GM12878 (cell line): ENCODE measurements at regions not wholly inside any gene's neighbourhood (a gene's known extent, or its start where the extent isn't known, plus 50 kb on each side); places are given as distances from the start of the nearest gene placed in this dataset.
A peak's percentile ranks its signal among the peaks of the same experiment; 100 is the strongest.

Experiments
- ATAC-seq: fragments of 200-7000 bp; cut with Tn5 transposase; 3 replicates; pipeline ENCODE4 v1.9.1; 2020; ENCODE audit warnings: mild to moderate bottlenecking, moderate library complexity
- BruUV-seq: library from RNA; stranded (reverse); fragments of 400-500 nt; replicated peaks from 2 replicates; lab custom pipeline; 2021; lab: Mats Ljungman, UMichigan
- CTCF ChIA-PET: fragments of 300-600 bp; sonication (Branson Sonifier 250); formaldehyde crosslinking; extraction: SDS; loops from one replicate; lab custom pipeline; 2021; ENCODE audit warnings: inconsistent platforms; lab: Yijun Ruan, JAX
- POLR2A ChIA-PET: fragments of 350-600 bp; formaldehyde crosslinking; extraction: SDS; loops from one replicate; lab custom pipeline; 2021; ENCODE audit warnings: inconsistent platforms; lab: Charles Lee
- RAD21 ChIA-PET: fragments of 300-600 bp; sonication (Branson Sonifier 250); formaldehyde crosslinking; loops from one replicate; lab custom pipeline; 2023; ENCODE audit warnings: antibody characterized with exemption; ENCODE audit not compliant: unreplicated experiment; lab: Charles Lee
- SMC1A ChIA-PET: fragments of 300-600 bp; sonication (Branson Sonifier 250); formaldehyde crosslinking; loops from one replicate; lab custom pipeline; 2023; ENCODE audit not compliant: unreplicated experiment, uncharacterized antibody; lab: Charles Lee
- DNase-seq: peaks from one replicate; pipeline ENCODE4 v3.0.0-alpha.2; 2011; ENCODE audit warnings: low read depth, low spot score
- FAIRE-seq: peaks from 3 replicates; lab custom pipeline; 2011; peaks lifted over from hg19 to GRCh38; lab: Jason Lieb, UNC
- H2AFZ ChIP-seq: 2 replicates; pipeline ENCODE4 v1.6.0; 2011; ENCODE audit warnings: low read depth, low read length, control low read depth; ENCODE audit not compliant: control insufficient read depth
- H3K27ac ChIP-seq: 2 replicates; pipeline ENCODE4 v1.5.1; 2011; ENCODE audit warnings: control low read depth; ENCODE audit not compliant: control insufficient read depth, insufficient read depth
- H3K27me3 ChIP-seq, 2 experiments: replicated peaks in 1 of 2; 2 replicates each; pipeline versions ENCODE4 v1.6.0 to v1.6.1; 2011; ENCODE audit warnings: low read length in 1 of 2; ENCODE audit not compliant: control insufficient read depth in 2 of 2, insufficient read depth in 2 of 2
- H3K36me3 ChIP-seq, 2 experiments: 2 replicates each; pipeline ENCODE4 v1.5.1; 2011; ENCODE audit warnings: low read length in 1 of 2; ENCODE audit not compliant: control insufficient read depth in 2 of 2, insufficient read depth in 2 of 2
- H3K4me1 ChIP-seq: 2 replicates; pipeline ENCODE4 v1.6.1; 2011; ENCODE audit warnings: mild to moderate bottlenecking, low read length, moderate library complexity, mixed read lengths; ENCODE audit not compliant: control insufficient read depth, insufficient read depth
- H3K4me2 ChIP-seq: 2 replicates; pipeline ENCODE4 v1.6.0; 2011; ENCODE audit warnings: control low read depth; ENCODE audit not compliant: control insufficient read depth, insufficient read depth
- H3K4me3 ChIP-seq: fragments of 200-600 bp; sonication (generic); 2 replicates; pipeline ENCODE4 v1.5.1; 2016
- H3K79me2 ChIP-seq: 2 replicates; pipeline ENCODE4 v1.6.0; 2011; ENCODE audit warnings: low read length; ENCODE audit not compliant: control insufficient read depth, insufficient read depth
- H3K9ac ChIP-seq: 2 replicates; pipeline ENCODE4 v1.8.0; 2011; ENCODE audit warnings: low read length, control low read depth, mixed read lengths; ENCODE audit not compliant: control insufficient read depth, insufficient read depth
- H3K9me3 ChIP-seq: replicated peaks from 3 replicates; pipeline ENCODE4 v1.5.1; 2011; ENCODE audit warnings: mild to moderate bottlenecking, low read length; ENCODE audit not compliant: control insufficient read depth, insufficient read depth
- H4K20me1 ChIP-seq: 2 replicates; pipeline ENCODE4 v1.6.0; 2011; ENCODE audit not compliant: control insufficient read depth, insufficient read depth
- EED ChIP-seq: sonication (generic); IDR thresholded peaks from 2 replicates; pipeline ENCODE4 v1.6.1; 2016; ENCODE audit warnings: antibody characterized with exemption, low read depth
- NR2C2 ChIP-seq: IDR thresholded peaks from 2 replicates; pipeline ENCODE4 v1.6.1; 2011; ENCODE audit warnings: borderline replicate concordance, low read depth; ENCODE audit not compliant: control insufficient read depth, insufficient read length
- RAD21 ChIP-seq: IDR thresholded peaks from 2 replicates; pipeline ENCODE4 v1.6.1; 2011; ENCODE audit warnings: mild to moderate bottlenecking, low read depth, low read length, moderate library complexity; ENCODE audit not compliant: insufficient read depth
- RAD51 ChIP-seq: fragments of 450-650 bp; IDR thresholded peaks from 2 replicates; pipeline ENCODE4 v1.6.1; 2016; ENCODE audit warnings: moderate library complexity, mild to moderate bottlenecking, inconsistent platforms
- RUNX3 ChIP-seq: IDR thresholded peaks from 2 replicates; pipeline ENCODE4 v1.6.1; 2012; ENCODE audit warnings: low read length, inconsistent platforms
- WGBS: methylation state at CpG from one replicate; pipeline ENCODE4 v1.1.6; 2016; ENCODE audit warnings: low lambda C conversion rate; ENCODE audit not compliant: insufficient replicate concordance, insufficient coverage; ENCODE audit errors: missing lambda C conversion rate; 5-methylcytosine and 5-hydroxymethylcytosine counted together
- in situ Hi-C: fragments of 300-500 bp; cut with MboI; formaldehyde crosslinking; loops from 9 replicates; pipeline ENCODE4 v1.14.3; 2018; ENCODE audit warnings: mixed read lengths
- intact Hi-C: fragments of 100-400 bp; cut with micrococcal nuclease; formaldehyde crosslinking; loops from one replicate; pipeline ENCODE4 v1.14.2; 2022; ENCODE audit not compliant: unreplicated experiment
- TF ChIP-seq, protein P1 (sequence below): fragments of 450-650 bp; IDR thresholded peaks from 2 replicates; pipeline ENCODE4 v1.6.1; 2017; ENCODE audit warnings: mild to moderate bottlenecking
- TF ChIP-seq, protein P2 (sequence below), 3 experiments: IDR thresholded peaks in 2 of 3; conservative IDR thresholded peaks in 1 of 3; 2 replicates each; pipeline ENCODE4 v1.5.1; 2011; ENCODE audit warnings: low read depth in 3 of 3, low read length in 3 of 3, mild to moderate bottlenecking in 3 of 3, control low read depth in 2 of 3, moderate library complexity in 2 of 3, inconsistent platforms in 1 of 3, mixed read lengths in 1 of 3; ENCODE audit not compliant: control insufficient read depth in 2 of 3, insufficient read depth in 1 of 3; ENCODE audit errors: extremely low read depth in 1 of 3

DNA sequence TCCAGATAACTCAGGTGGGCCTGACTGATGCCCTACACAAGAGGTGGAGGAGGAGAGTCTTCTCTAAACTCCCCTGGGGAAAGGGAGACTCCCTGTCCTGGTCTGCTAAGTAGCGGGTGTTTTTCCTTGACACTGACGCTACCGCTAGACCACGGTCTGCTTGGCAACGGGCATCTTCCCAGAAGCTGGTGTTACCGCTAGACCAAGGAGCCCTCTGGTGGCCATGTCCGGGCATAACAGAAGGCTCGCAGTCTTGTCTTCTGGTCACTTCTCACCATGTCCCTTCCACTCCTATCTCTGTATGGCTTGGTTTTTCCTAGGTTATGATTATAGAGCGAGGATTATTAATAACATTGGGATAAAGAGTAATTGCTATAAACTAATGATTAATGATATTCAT, 965.5 kb downstream of the TMEM121 start:
- ChIA-PET POLR2A (no interaction called here), CTCF (interaction anchor here (0.7 to 8.3 kb wide), 8 partner anchors 17 to 74 kb away, joined by 3 to 43 read pairs (median 6); no protein-coding TSS in a partner anchor), RAD21 (interaction anchor here (3.6 kb wide), 1 partner anchor 55 kb away, joined by 11 read pairs; no protein-coding TSS in a partner anchor), SMC1A (no interaction called here)
- in situ Hi-C loops, result no loop called here
- Histone ChIP-seq H4K20me1 (no peaks in the 10 kb centered on the region), H3K9ac (no peak overlapping the region), H3K4me3 (no peak overlapping the region), H3K79me2 (no peaks in the 10 kb centered on the region), H3K9me3 (no peaks in the 10 kb centered on the region), H3K27me3 (peaks cover 0 to 4% of the 10 kb centered on the region in 2 experiments; a peak in 1 of 4 replicates), H3K36me3 (no peaks in the 10 kb centered on the region), H3K4me2 (no peak overlapping the region), H3K4me1 (no peaks in the 10 kb centered on the region), H2AFZ (no peak overlapping the region), H3K27ac (no peak overlapping the region)
- FAIRE-seq (no peak), ATAC-seq (no peak), DNase-seq (no peak)
- WGBS, result 63% methylated on average over 9 of the region's 9 CpGs
- TF ChIP-seq NR2C2 (no peak), RAD51 (no peak), RUNX3 (peak; percentile 47; the same call in 1 of the 2 replicates), EED (0 out of 2 replicates have a peak, but pooled peaks have one; percentile 17), RAD21 (peak; percentile 68)
- TF ChIP-seq, protein P1, sequence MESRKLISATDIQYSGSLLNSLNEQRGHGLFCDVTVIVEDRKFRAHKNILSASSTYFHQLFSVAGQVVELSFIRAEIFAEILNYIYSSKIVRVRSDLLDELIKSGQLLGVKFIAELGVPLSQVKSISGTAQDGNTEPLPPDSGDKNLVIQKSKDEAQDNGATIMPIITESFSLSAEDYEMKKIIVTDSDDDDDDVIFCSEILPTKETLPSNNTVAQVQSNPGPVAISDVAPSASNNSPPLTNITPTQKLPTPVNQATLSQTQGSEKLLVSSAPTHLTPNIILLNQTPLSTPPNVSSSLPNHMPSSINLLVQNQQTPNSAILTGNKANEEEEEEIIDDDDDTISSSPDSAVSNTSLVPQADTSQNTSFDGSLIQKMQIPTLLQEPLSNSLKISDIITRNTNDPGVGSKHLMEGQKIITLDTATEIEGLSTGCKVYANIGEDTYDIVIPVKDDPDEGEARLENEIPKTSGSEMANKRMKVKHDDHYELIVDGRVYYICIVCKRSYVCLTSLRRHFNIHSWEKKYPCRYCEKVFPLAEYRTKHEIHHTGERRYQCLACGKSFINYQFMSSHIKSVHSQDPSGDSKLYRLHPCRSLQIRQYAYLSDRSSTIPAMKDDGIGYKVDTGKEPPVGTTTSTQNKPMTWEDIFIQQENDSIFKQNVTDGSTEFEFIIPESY, result peak; percentile 99
- TF ChIP-seq, protein P2, sequence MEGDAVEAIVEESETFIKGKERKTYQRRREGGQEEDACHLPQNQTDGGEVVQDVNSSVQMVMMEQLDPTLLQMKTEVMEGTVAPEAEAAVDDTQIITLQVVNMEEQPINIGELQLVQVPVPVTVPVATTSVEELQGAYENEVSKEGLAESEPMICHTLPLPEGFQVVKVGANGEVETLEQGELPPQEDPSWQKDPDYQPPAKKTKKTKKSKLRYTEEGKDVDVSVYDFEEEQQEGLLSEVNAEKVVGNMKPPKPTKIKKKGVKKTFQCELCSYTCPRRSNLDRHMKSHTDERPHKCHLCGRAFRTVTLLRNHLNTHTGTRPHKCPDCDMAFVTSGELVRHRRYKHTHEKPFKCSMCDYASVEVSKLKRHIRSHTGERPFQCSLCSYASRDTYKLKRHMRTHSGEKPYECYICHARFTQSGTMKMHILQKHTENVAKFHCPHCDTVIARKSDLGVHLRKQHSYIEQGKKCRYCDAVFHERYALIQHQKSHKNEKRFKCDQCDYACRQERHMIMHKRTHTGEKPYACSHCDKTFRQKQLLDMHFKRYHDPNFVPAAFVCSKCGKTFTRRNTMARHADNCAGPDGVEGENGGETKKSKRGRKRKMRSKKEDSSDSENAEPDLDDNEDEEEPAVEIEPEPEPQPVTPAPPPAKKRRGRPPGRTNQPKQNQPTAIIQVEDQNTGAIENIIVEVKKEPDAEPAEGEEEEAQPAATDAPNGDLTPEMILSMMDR (IDR thresholded peaks at IDR 0.05 in 2 of 3, conservative IDR thresholded peaks at IDR 0.05 in 1 of 3; ENCODE audit: control insufficient read depth in 2 of 3, extremely low read depth in 1 of 3, insufficient read depth in 1 of 3, low read depth in 3 of 3, low read length in 3 of 3), result peak; percentile 30 to 64 (median 58); a peak in 5 of 6 replicates
- BruUV-seq, result no TSS peak
- intact Hi-C loops, result no loop called here
